CD8-positive, alpha-beta memory T cell (primary cell): ENCODE measurements at regions not wholly inside any gene's neighbourhood (a gene's known extent, or its start where the extent isn't known, plus 50 kb on each side); places are given as distances from the start of the nearest gene placed in this dataset.

ENCODE experiments used
- CTCF ChIA-PET: fragments of 350-600 bp; sonication (Branson Sonifier 250); formaldehyde crosslinking; loops from one replicate; lab custom pipeline; 2021; ENCODE audit warnings: antibody characterized with exemption; lab: Charles Lee
- POLR2A ChIA-PET: fragments of 350-600 bp; sonication (Branson Sonifier 250); formaldehyde crosslinking; loops from one replicate; lab custom pipeline; 2021; ENCODE audit warnings: antibody characterized with exemption; lab: Charles Lee
- DNase-seq, 5 donors: peaks; one replicate each; pipeline versions ENCODE4 v3.0.0 to v3.0.0-alpha.2; 2020 to 2022; ENCODE audit warnings: mixed read lengths in 1 of 5
- H3K27ac ChIP-seq: one replicate; pipeline ENCODE4 v1.7.0; 2013; ENCODE audit warnings: low read depth, mild to moderate bottlenecking, low read length, moderate library complexity
- H3K27me3 ChIP-seq: 2 replicates; pipeline ENCODE4 v1.7.0; 2013; ENCODE audit warnings: low read length, mild to moderate bottlenecking; ENCODE audit not compliant: insufficient read depth, poor library complexity, severe bottlenecking
- H3K36me3 ChIP-seq: 2 replicates; pipeline ENCODE4 v1.7.0; 2013; ENCODE audit warnings: mild to moderate bottlenecking, low read length, moderate library complexity; ENCODE audit not compliant: insufficient read depth
- H3K4me1 ChIP-seq: 2 replicates; pipeline ENCODE4 v1.7.0; 2013; ENCODE audit warnings: mild to moderate bottlenecking, low read length, moderate library complexity; ENCODE audit not compliant: insufficient read depth
- H3K4me3 ChIP-seq: 2 replicates; pipeline ENCODE4 v1.7.0; 2013; ENCODE audit warnings: mild to moderate bottlenecking, low read length
- H3K9me3 ChIP-seq: 2 replicates; pipeline ENCODE4 v1.7.0; 2013; ENCODE audit warnings: mild to moderate bottlenecking, low read length
- H3K27ac Mint-ChIP-seq, 8 donors: one replicate each; pipeline ENCODE4 v1.8.0; 2020 to 2021; ENCODE audit warnings: mixed read lengths in 8 of 8, mild to moderate bottlenecking in 6 of 8, inconsistent platforms in 3 of 8, moderate library complexity in 3 of 8
- H3K27me3 Mint-ChIP-seq, 2 donors: one replicate each; pipeline ENCODE4 v1.8.0; 2020 to 2021; ENCODE audit warnings: mixed read lengths in 2 of 2, mild to moderate bottlenecking in 1 of 2, moderate library complexity in 1 of 2
- H3K36me3 Mint-ChIP-seq, 3 donors: one replicate each; pipeline ENCODE4 v1.8.0; 2020 to 2021; ENCODE audit warnings: mixed read lengths in 3 of 3, inconsistent platforms in 1 of 3, mild to moderate bottlenecking in 1 of 3
- H3K4me1 Mint-ChIP-seq, 3 donors: one replicate each; pipeline ENCODE4 v1.8.0; 2020 to 2021; ENCODE audit warnings: mixed read lengths in 3 of 3, inconsistent platforms in 1 of 3, mild to moderate bottlenecking in 1 of 3
- H3K4me3 Mint-ChIP-seq, 7 donors: one replicate each; pipeline ENCODE4 v1.8.0; 2020 to 2021; ENCODE audit warnings: mixed read lengths in 7 of 7, mild to moderate bottlenecking in 6 of 7, moderate library complexity in 4 of 7, inconsistent platforms in 2 of 7
- H3K9me3 Mint-ChIP-seq, 5 donors: one replicate each; pipeline ENCODE4 v1.8.0; 2020 to 2022; ENCODE audit warnings: mixed read lengths in 5 of 5, mild to moderate bottlenecking in 3 of 5, moderate library complexity in 2 of 5, inconsistent platforms in 1 of 5

DNA sequence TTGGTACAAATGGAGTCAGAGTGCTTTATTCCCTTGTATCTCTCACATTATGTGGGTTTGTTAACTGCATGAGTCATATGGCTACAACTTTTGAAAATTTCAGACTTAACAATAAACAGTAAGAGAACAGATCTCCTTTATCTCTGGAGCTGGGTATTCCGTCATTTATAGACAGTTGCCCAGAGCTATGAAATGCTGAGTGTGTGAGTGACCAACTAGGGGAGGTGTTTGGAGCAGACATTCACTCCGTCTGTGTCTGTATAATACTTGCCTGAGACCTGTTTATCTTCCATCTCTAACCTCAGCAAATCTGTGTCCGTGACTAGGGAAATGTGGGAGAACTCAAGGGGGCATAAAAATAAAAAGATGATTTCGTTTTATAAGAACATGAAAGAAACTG lies 279.9 kb upstream of the FAR2 start:
- Mint-ChIP-seq H3K36me3 (no peaks in the 10 kb centered on the region), H3K4me3 (no peak overlapping the region), H3K4me1 (no peaks in the 10 kb centered on the region), H3K27me3 (no peaks in the 10 kb centered on the region), H3K9me3 (peaks cover 0 to 1% (median 0%) of the 10 kb centered on the region in 5 donors), H3K27ac (no peak overlapping the region)
- no peaks in the 10 kb centered on the region for H3K36me3 ChIP-seq
- DNase-seq = no peak
- no peak overlapping the region for H3K4me3 ChIP-seq
- CTCF ChIA-PET = no interaction called here
- H3K4me1 ChIP-seq = no peaks in the 10 kb centered on the region
- H3K27me3 ChIP-seq = no peaks in the 10 kb centered on the region
- POLR2A ChIA-PET = no interaction called here
- H3K27ac ChIP-seq = no peak overlapping the region
- H3K9me3 ChIP-seq = no peaks in the 10 kb centered on the region

DNA sequence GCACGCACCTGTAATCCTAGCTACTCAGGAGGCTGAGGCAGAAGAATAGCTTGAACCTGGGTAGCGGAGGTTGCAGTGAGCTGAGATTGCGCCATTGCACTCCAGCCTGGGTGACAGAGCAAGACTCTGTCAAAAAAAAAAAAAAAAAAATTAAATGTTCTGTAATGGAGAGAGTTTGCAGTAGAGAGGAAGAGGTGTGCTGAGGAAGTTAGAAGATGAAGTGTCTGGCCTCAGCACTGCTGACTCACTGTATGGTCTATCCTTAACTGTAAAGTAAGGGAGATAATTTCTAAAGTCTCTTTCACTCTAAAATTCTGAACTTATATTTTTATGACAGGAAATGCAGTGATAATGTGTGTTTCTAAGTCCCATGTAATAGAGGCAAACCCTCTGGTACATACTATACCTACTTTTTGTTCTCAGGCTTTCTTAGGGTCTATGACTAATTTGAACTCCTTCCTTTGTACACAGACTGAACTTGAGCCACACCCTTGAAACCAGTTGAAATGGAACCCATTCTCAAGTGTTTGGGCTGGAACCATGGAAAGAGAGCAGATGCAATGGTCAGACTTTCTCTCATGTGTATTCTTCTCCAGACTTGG lies 278.1 kb upstream of the FAR2 start:
- Mint-ChIP-seq H3K27me3 (no peaks in the 10 kb centered on the region), H3K36me3 (no peaks in the 10 kb centered on the region), H3K27ac (no peak overlapping the region), H3K4me3 (no peak overlapping the region), H3K4me1 (no peaks in the 10 kb centered on the region), H3K9me3 (no peaks in the 10 kb centered on the region)
- H3K4me1 ChIP-seq = no peaks in the 10 kb centered on the region
- H3K27ac ChIP-seq = no peak overlapping the region
- ChIA-PET CTCF (no interaction called here), POLR2A (no interaction called here)
- no peaks in the 10 kb centered on the region for H3K27me3 ChIP-seq
- no peak overlapping the region for H3K4me3 ChIP-seq
- H3K36me3 ChIP-seq = no peaks in the 10 kb centered on the region
- no peaks in the 10 kb centered on the region for H3K9me3 ChIP-seq
- DNase-seq = no peak

DNA sequence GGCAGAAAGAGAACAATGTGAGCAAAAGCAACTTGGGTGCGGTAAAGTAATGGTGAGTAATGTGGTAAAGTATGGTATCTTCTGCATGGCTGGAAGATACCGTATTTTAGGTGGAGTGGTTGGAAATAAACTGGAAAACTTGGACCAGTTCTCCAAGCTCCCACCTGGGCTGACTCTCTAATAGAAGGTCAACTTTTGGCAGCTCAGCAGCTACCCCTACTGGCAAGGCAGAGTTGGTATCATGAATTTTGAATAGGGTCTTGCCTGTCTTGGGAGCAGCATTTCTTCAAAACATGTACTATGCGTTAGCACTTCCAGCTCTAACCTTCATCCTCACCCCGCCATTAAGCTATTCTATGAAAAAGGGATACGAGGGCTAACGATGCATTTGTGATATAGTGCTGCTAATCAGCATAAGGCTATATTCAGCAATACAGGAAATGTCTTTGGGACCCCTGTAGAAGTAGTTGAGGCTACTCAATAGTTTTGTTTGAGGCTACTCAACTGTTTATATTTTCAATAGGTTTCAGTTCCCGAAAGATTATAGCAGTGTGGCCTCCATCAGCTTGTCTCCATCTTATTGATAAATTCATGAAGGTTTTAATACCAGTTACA lies 276.3 kb upstream of the FAR2 start:
- H3K4me3 ChIP-seq = no peak overlapping the region
- no peaks in the 10 kb centered on the region for H3K9me3 Mint-ChIP-seq
- H3K4me3 Mint-ChIP-seq = no peak overlapping the region
- no peaks in the 10 kb centered on the region for H3K4me1 Mint-ChIP-seq
- no peaks in the 10 kb centered on the region for H3K4me1 ChIP-seq
- no peaks in the 10 kb centered on the region for H3K36me3 ChIP-seq
- DNase-seq = peak in 1 of 5 donors; percentile 1
- no peaks in the 10 kb centered on the region for H3K27me3 Mint-ChIP-seq
- H3K36me3 Mint-ChIP-seq = no peaks in the 10 kb centered on the region
- ChIA-PET CTCF (no interaction called here), POLR2A (no interaction called here)
- no peak overlapping the region for H3K27ac Mint-ChIP-seq
- H3K27me3 ChIP-seq = no peaks in the 10 kb centered on the region
- H3K9me3 ChIP-seq = no peaks in the 10 kb centered on the region
- no peak overlapping the region for H3K27ac ChIP-seq

DNA sequence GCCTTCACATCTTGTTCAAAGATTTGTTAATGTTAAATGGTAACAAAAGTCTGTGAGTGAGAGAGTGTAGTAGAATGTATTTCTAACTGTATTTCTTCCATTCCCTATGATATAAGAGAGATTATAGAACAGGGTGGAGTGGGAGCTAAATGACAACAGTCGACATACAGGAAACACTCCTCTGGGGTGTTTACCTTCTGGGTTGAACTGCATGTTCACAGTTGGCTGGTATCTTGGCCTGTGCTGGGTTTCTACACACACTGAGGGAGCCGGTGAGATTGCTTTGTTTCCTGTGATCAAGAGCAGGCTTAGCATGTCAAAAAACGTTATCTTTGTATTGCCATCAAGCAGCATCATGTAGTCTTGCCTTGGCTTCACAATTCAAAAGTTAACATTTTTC lies 274.3 kb upstream of the FAR2 start:
- no peak overlapping the region for H3K4me3 Mint-ChIP-seq
- no peak overlapping the region for H3K4me3 ChIP-seq
- no peak overlapping the region for H3K27ac ChIP-seq
- H3K4me1 ChIP-seq = no peaks in the 10 kb centered on the region
- peaks cover 0 to 1% of the 10 kb centered on the region in 2 donors for H3K27me3 Mint-ChIP-seq
- no peaks in the 10 kb centered on the region for H3K9me3 ChIP-seq
- H3K36me3 Mint-ChIP-seq = no peaks in the 10 kb centered on the region
- no peaks in the 10 kb centered on the region for H3K4me1 Mint-ChIP-seq
- ChIA-PET POLR2A (no interaction called here), CTCF (no interaction called here)
- H3K36me3 ChIP-seq = no peaks in the 10 kb centered on the region
- no peaks in the 10 kb centered on the region for H3K27me3 ChIP-seq
- H3K27ac Mint-ChIP-seq = no peak overlapping the region
- DNase-seq = no peak
- H3K9me3 Mint-ChIP-seq = no peaks in the 10 kb centered on the region

DNA sequence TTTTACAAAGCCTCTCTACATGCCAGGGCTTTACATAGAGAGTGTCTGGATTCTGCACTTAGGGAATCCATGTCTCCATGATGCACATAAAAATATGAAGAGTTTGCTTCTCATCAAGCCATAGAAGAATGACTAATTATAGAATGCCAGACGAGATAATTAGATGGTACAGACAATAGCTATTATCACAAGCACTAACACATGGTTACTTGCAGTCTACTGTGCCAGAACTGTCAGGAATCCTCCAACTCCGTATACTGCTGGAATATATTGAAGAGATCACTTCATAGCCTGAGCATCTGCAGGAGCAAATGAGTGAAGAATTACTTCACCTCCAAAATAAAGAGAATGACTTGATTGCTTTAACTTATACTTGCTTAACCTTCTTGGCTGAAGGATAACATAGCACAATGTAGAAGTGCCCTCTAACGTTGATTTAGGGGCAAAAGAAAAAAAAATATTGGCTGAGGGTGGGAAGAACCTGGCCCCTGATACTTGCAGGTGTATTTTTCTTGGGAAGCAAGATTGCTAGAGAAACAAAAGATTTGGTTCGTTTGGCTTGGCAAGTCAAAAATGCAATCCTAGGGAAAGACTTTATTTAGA lies 272.8 kb upstream of the FAR2 start:
- Mint-ChIP-seq H3K4me3 (no peak overlapping the region), H3K4me1 (no peaks in the 10 kb centered on the region), H3K36me3 (no peaks in the 10 kb centered on the region), H3K9me3 (no peaks in the 10 kb centered on the region), H3K27ac (no peak overlapping the region), H3K27me3 (peaks cover 0 to 1% of the 10 kb centered on the region in 2 donors)
- Histone ChIP-seq H3K36me3 (no peaks in the 10 kb centered on the region), H3K4me1 (no peaks in the 10 kb centered on the region), H3K27me3 (no peaks in the 10 kb centered on the region), H3K9me3 (no peaks in the 10 kb centered on the region), H3K27ac (no peak overlapping the region), H3K4me3 (no peak overlapping the region)
- DNase-seq = no peak
- POLR2A ChIA-PET = no interaction called here
- CTCF ChIA-PET = no interaction called here

DNA sequence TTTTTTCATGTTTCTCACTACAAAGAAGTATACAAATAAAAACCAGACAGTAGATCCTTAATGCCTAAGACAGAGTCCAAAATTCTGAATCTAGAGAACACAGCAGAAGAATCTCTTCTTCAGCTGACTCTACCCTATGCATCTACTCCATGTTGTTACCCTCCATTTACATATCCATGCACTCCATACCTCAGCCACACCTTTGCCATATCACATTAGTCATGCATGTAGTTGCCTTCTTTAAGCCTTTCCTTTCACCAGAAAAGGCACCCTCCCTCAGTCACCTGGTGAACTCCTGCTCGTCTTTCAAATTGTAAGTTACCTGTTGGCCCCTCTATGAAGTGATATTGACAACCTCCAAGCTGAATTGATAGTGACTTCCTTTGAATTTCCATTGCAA lies 271.2 kb upstream of the FAR2 start:
- Mint-ChIP-seq H3K4me1 (no peaks in the 10 kb centered on the region), H3K36me3 (no peaks in the 10 kb centered on the region), H3K27ac (no peak overlapping the region), H3K4me3 (no peak overlapping the region), H3K9me3 (no peaks in the 10 kb centered on the region), H3K27me3 (peaks cover 0 to 1% of the 10 kb centered on the region in 2 donors)
- POLR2A ChIA-PET = no interaction called here
- Histone ChIP-seq H3K36me3 (no peaks in the 10 kb centered on the region), H3K27ac (no peak overlapping the region), H3K9me3 (no peaks in the 10 kb centered on the region), H3K27me3 (no peaks in the 10 kb centered on the region), H3K4me3 (no peak overlapping the region), H3K4me1 (no peaks in the 10 kb centered on the region)
- CTCF ChIA-PET = no interaction called here
- no peak for DNase-seq

DNA sequence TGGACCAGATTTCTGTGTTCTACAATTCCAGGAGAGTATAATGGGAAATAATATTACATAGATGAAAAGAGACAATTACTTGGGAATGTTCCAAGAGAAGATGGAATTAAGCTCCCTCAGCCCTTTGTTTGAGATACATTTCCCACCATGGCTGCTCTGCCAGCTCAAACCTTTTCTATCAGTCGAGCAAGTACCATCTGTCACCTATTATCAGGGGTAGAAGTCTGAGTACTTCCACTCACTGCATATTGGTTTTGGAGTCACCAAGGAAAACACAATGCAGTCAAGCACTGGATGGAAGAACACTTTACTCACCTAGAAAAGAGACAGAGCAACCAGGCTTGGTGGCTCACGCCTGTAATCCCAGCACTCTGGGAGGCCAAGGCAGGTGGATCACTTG lies 270.4 kb upstream of the FAR2 start:
- H3K36me3 Mint-ChIP-seq = no peaks in the 10 kb centered on the region
- Histone ChIP-seq H3K4me3 (no peak overlapping the region), H3K4me1 (no peaks in the 10 kb centered on the region), H3K9me3 (no peaks in the 10 kb centered on the region), H3K27me3 (no peaks in the 10 kb centered on the region), H3K27ac (no peak overlapping the region), H3K36me3 (no peaks in the 10 kb centered on the region)
- no peak overlapping the region for H3K4me3 Mint-ChIP-seq
- ChIA-PET CTCF (no interaction called here), POLR2A (no interaction called here)
- H3K27ac Mint-ChIP-seq = no peak overlapping the region
- H3K9me3 Mint-ChIP-seq = no peaks in the 10 kb centered on the region
- H3K27me3 Mint-ChIP-seq = peaks cover 0 to 1% of the 10 kb centered on the region in 2 donors
- H3K4me1 Mint-ChIP-seq = no peaks in the 10 kb centered on the region
- no peak for DNase-seq

DNA sequence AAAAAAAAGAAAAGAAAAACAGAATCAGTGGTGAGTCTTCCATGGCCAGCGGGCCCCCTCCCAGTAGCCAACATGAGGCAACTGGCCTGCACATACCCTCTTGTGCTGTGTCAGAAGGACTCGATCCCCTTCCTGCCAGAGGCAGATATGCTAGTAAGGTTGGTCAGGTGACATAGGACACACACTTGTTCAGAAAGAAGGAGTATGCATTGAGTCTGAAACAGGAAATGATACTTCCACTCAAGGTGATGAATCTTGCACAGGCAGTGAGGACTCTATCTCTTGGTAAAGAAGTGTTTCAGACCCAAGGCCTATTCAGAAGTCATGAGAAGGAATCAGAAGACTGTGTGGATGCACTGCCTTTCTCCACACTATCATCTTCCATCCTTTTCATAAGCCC lies 269.7 kb upstream of the FAR2 start:
- Histone ChIP-seq H3K4me1 (no peaks in the 10 kb centered on the region), H3K36me3 (no peaks in the 10 kb centered on the region), H3K27ac (no peak overlapping the region), H3K27me3 (no peaks in the 10 kb centered on the region), H3K4me3 (no peak overlapping the region), H3K9me3 (no peaks in the 10 kb centered on the region)
- Mint-ChIP-seq H3K4me1 (no peaks in the 10 kb centered on the region), H3K9me3 (no peaks in the 10 kb centered on the region), H3K27ac (no peak overlapping the region), H3K27me3 (peaks cover 0 to 1% of the 10 kb centered on the region in 2 donors), H3K36me3 (no peaks in the 10 kb centered on the region), H3K4me3 (no peak overlapping the region)
- DNase-seq = no peak
- ChIA-PET CTCF (no interaction called here), POLR2A (no interaction called here)
